ENCODE measurements at regions not wholly inside any gene's neighbourhood (a gene's known extent, or its start where the extent isn't known, plus 50 kb on each side); places are given as distances from the start of the nearest gene placed in this dataset.

DNA sequence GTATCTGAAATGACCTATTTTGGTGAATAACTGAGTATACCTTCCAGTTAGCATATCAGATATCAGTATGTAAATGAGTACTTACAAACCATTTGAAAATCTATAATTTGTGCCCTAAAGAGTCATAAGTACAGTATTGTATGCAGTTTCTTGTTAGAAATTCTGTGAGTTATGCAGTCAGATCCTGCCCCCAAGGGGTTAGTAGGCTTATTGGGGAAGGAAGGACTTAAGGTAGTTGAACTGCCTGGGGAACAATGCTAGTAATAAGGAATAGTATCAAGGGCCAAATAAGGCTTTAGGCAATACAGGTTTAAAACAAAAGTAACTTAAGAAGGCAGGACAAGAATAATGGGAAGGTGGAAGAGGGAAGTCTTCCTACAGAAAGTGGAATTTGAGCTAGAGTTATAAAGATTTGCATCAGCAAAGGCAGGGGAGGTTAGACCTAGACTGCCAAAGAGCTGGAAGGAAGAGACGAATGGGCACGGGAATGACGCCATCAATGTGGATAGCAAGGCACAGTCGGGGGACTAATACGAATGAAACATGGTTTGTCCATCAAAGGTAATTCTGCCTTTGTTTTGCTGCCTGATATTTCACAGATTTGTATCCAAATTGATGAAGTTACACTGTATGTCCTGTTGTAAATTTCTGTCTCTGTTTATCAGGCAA, 182.9 kb upstream of the DPYD start:
- no peak for DNase-seq

DNA sequence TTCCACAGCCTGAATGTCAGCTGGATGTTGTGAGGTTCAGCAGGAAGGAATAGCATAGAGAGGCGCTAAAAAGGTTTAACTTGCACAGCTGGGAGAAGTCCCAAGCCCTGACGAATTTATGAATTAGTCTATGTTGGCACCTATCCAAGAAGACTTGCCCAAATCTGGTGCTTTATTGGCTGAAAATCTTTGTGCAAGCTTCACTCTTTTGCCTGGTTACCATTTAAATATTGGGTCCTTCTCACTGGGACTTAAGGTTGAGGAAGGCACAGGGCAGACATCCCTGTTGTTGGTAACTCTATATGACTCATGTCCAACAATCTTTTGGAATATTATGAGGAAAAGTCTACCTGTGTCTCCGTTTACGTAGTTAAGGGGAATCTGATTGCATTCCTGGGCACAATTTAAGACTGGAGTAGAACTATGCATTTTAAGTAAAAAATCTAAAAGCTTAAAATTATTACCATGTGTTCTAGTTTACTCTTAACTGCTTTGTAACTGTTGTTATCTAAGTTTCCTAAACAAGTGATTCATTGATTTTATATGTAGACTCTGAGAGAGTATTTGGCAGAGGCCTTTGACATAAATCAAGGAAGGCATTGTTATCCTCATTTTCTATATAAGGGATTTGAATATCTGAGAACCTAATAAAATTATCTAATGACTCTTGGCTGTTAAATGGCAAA, 181.7 kb upstream of the DPYD start:
- no peak for DNase-seq

GRCh38 chr1:98101364-98101763, 180.5 kb upstream of the DPYD start:
- DNase-seq, result no peak

GRCh38 chr1:98099501-98099900, 178.7 kb upstream of the DPYD start:
- DNase-seq, result no peak

GRCh38 chr1:98098473-98098872, 177.6 kb upstream of the DPYD start:
- no peak for DNase-seq

GRCh38 chr1:98090351-98090750, 169.5 kb upstream of the DPYD start:
- DNase-seq, result no peak

GRCh38 chr1:98088381-98088780, 167.5 kb upstream of the DPYD start:
- DNase-seq, result no peak

DNA sequence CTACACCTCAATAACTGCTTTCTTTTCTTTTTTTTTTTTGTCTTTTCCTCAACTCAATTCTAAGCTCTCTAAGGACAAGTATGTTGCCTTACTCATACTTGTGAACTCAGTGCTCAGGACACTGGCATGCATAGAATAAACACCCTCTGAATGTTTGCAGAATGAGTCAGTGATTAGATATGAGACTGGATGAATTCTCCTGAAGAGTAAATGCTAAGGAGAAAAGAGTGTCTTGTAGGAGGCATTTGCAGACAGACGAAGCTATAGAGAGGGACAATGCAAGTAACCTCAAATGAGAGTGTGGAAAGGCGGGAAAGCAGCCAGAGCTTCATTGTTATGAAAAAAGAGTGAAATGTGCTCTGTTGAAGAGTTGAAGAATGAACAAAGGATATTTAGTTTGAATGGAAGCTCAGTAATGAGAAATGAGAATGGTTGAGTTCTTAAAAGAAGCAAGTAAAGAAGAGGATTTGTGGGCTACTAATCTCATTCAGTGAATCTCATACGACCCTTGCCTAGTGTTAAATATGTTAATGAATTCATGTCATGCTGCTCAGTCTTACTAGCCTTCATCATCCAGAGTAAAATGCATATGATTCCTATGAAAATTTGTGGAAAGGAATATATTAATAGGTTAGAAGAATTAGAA, 166.1 kb upstream of the DPYD start:
- no peak for DNase-seq

- DNase-seq, result no peak
Measured at GRCh38 chr1:98086156-98086555, 165.3 kb upstream of the DPYD start.

DNA sequence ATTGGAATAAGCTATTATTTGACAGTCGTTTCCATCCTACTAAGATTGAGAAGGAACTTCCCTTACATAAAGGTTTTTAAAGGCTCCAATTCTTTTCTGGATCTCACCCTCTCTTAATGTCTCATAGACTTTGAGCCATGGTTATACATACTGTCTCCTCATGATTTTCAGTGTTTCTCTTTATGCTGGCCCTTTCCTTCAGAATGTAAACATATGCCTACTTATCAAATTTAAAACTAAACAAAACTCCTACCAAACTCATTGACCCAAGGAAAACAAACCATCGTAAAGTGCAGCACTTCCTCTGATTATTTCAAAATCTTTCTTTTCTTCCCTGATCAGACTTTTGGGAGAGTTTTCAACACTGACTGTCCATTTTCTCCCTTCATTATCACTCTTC, 163.4 kb upstream of the DPYD start:
- no peak for DNase-seq

- no peak for DNase-seq
Measured at GRCh38 chr1:98081944-98082343, 161.1 kb upstream of the DPYD start.

GRCh38 chr1:98078596-98078995, 157.8 kb upstream of the DPYD start:
- DNase-seq, result no peak

- DNase-seq, result no peak
Measured at GRCh38 chr1:98077691-98078090, 156.9 kb upstream of the DPYD start.

DNA sequence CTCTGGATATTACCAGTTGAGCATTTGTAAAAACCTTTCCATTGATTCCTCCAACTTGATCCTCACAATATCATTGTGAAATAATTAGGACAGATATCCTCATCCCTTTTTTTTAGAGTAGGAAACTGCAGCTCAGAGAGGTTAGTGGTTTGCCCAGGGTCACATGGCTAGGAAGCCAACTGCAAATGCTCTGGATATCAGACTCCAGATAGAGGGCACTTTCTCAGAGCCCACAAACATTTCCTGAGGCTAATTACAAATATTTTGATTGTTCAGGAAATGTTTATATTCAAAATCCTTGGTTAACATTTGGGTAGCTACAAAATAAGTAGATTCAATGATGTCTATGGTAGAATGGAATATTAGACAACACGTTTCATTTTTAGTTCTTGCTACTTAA, 154.8 kb upstream of the DPYD start:
- DNase-seq, result no peak

- no peak for DNase-seq
Measured at GRCh38 chr1:98073823-98074222, 153.0 kb upstream of the DPYD start.

- DNase-seq, result no peak
Measured at GRCh38 chr1:98073106-98073505, 152.3 kb upstream of the DPYD start.

DNA sequence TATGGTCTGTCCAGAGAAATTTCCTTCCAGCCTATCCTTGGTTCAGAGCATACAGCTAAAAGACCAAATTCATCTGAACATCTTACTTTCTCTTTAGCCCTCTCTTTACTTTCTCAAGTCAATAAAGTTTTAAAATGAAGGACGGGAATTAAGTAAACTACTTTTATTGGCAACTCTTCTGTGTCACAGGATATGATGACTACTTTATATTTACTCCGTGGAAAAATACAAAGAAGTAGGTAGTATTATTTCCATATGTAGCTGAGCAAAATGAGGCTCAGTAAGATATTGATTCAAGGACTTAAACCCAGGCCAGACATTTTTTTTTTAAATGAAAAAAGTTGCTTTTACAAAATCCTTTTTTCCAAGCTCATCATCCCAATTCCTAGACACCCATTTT, 151.2 kb upstream of the DPYD start:
- no peak for DNase-seq

GRCh38 chr1:98068016-98068415, 147.2 kb upstream of the DPYD start:
- DNase-seq, result no peak

DNA sequence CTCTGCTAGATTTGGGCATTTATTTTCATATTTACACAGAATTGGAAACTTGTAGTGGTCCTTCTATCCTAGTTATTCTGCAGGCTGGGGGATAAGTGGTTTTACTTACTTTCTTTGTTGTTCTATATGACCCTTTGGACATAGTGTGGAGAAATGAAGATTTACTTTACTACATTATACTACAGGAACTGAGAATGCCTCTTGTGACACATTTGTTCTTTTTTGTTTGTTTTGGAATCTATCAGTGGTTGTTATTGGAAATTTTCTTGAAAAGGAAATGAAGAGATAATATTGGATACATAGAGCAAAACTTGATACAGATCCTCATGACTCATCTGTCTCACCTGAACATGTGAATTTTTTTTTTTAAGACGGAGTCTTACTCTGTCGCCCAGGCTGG, 146.1 kb upstream of the DPYD start:
- DNase-seq, result no peak

DNA sequence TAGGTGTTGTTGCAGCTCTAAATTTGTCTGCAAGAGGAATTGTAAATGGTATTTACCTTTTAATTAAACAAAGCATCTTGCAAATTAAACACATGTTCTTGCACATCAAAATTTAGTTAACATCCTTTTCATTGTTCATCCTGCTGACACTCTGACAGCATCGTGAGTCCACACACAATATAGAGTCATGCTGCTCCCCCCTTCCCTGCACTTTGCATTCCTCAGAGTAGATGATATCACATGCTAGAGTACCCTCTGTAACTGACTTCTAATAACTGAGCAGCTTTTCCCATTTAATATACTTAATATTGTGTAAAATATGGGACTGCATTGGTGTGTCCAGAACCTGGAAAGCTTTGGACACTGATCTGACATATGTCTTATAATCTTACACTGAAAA, 138.8 kb upstream of the DPYD start:
- no peak for DNase-seq

DNA sequence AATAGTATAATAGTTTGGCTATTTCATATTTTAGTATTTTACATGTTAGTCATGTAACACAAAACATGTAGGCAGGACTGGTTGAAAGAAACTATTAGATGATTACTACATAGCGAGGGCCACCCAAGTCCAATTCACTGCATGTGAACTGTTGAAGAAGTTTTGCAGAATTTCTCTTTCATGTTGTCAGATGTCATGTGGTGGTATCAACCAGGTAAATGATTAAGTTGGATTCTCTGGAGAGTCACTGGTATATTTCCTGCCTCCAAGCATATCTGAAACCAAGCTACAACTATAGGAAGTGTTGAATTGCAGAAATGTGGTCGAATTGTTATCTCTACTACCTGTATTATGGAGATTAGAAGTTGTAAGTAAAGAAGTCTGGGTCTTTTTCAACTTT, 137.8 kb upstream of the DPYD start:
- DNase-seq, result no peak

GRCh38 chr1:98057236-98057910, 136.5 kb upstream of the DPYD start:
- DNase-seq, result no peak

- DNase-seq, result no peak
Measured at GRCh38 chr1:98056781-98057180, 135.9 kb upstream of the DPYD start.

- DNase-seq, result no peak
Measured at GRCh38 chr1:98055457-98055856, 134.6 kb upstream of the DPYD start.

Measured in NCI-H1048 (cell line).